ENCODE measurements at regions not wholly inside any gene's neighbourhood (a gene's known extent, or its start where the extent isn't known, plus 50 kb on each side); places are given as distances from the start of the nearest gene placed in this dataset.

DNA sequence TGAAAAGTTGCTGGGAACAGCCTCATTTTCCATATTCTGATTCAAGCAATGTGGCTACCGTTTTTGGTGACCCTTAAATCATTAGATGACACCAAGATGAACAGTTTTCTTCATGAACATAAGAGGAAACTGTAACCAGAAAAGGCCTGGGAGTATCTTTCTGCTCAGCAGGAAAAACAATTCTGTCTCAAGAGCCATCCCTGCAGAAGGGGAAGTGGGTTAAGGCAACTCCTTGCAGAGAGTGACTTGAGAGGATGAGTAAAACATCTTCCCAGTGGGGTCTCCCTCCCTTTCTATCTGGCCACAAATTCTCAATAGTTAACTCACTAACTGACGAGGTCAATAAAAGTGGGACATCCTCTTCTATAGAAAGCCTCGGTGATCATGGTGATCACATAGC is 187.6 kb upstream of the NRIP1 start:
- TF ChIP-seq, protein P1, sequence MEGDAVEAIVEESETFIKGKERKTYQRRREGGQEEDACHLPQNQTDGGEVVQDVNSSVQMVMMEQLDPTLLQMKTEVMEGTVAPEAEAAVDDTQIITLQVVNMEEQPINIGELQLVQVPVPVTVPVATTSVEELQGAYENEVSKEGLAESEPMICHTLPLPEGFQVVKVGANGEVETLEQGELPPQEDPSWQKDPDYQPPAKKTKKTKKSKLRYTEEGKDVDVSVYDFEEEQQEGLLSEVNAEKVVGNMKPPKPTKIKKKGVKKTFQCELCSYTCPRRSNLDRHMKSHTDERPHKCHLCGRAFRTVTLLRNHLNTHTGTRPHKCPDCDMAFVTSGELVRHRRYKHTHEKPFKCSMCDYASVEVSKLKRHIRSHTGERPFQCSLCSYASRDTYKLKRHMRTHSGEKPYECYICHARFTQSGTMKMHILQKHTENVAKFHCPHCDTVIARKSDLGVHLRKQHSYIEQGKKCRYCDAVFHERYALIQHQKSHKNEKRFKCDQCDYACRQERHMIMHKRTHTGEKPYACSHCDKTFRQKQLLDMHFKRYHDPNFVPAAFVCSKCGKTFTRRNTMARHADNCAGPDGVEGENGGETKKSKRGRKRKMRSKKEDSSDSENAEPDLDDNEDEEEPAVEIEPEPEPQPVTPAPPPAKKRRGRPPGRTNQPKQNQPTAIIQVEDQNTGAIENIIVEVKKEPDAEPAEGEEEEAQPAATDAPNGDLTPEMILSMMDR (IDR thresholded peaks at IDR 0.05; ENCODE audit: low read depth, low read length, missing control alignments) = no peak
- no peak for DNase-seq (ENCODE audit: low read depth)
- H3K4me3 ChIP-seq (ENCODE audit: low read depth, low read length) = no peak overlapping the region

- DNase-seq (ENCODE audit: low read depth) = no peak
- H3K4me3 ChIP-seq (ENCODE audit: low read depth, low read length) = no peak overlapping the region
- TF ChIP-seq, protein P1 (IDR thresholded peaks at IDR 0.05; ENCODE audit: low read depth, low read length, missing control alignments) = no peak
Measured at GRCh38 chr21:15254111-15254510, 189.3 kb upstream of the NRIP1 start.

DNA sequence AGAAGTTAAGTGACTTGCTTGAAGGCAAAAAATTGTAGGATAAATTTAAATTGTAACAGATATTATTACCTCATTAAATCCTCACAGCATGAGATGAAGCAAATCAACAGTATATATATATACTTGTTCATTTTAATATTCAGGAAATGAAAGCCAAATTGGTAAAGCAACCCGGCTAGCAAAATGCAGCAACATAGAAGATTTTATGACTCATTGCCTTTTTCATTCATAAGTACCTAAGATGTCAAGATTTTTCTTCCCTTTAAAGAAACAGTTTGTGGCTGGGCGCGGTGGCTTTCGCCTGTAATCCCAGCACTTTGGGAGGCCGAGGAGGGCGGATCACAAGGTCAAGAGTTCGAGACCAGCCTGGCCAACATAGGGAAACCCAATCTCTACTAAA is 190.5 kb upstream of the NRIP1 start:
- TF ChIP-seq, protein P1 (IDR thresholded peaks at IDR 0.05; ENCODE audit: low read depth, low read length, missing control alignments) = no peak
- DNase-seq (ENCODE audit: low read depth) = no peak
- no peak overlapping the region for H3K4me3 ChIP-seq (ENCODE audit: low read depth, low read length)

- H3K4me3 ChIP-seq (ENCODE audit: low read depth, low read length) = no peak overlapping the region
- DNase-seq (ENCODE audit: low read depth) = no peak
- TF ChIP-seq, protein P1 (IDR thresholded peaks at IDR 0.05; ENCODE audit: low read depth, low read length, missing control alignments) = no peak
Measured at GRCh38 chr21:15255763-15256162, 191.0 kb upstream of the NRIP1 start.

- H3K4me3 ChIP-seq (ENCODE audit: low read depth, low read length) = no peak overlapping the region
- no peak for DNase-seq (ENCODE audit: low read depth)
- TF ChIP-seq, protein P1 (IDR thresholded peaks at IDR 0.05; ENCODE audit: low read depth, low read length, missing control alignments) = no peak
Measured at GRCh38 chr21:15256996-15257395, 192.2 kb upstream of the NRIP1 start.

DNA sequence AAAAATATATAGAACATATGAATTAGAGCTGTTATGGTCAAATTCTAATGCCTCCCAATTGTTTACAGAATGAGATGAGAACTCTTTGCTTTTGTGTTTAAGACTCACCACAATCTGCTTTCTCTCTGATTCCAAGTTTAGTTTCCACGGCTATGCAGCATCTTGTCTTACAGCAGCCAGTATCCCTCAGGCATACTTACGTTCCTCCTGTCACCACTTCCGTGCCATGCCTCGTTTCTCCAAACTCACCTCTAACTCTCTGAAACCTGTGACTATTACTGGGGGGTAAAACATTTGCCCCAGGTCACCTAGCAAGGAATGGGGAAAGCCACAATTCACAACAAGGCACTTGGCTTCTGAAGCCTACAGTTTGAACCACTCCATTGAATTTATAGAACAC is 192.8 kb upstream of the NRIP1 start:
- DNase-seq (ENCODE audit: low read depth) = no peak
- no peak overlapping the region for H3K4me3 ChIP-seq (ENCODE audit: low read depth, low read length)
- TF ChIP-seq, protein P1 (IDR thresholded peaks at IDR 0.05; ENCODE audit: low read depth, low read length, missing control alignments) = no peak

- TF ChIP-seq, protein P1 (IDR thresholded peaks at IDR 0.05; ENCODE audit: low read depth, low read length, missing control alignments) = no peak
- DNase-seq (ENCODE audit: low read depth) = no peak
- H3K4me3 ChIP-seq (ENCODE audit: low read depth, low read length) = no peak overlapping the region
Measured at GRCh38 chr21:15259824-15260223, 195.0 kb upstream of the NRIP1 start.
